ENCODE measurements at regions not wholly inside any gene's neighbourhood (a gene's known extent, or its start where the extent isn't known, plus 50 kb on each side); places are given as distances from the start of the nearest gene placed in this dataset.

- TF ChIP-seq POLR2AphosphoS5 (IDR thresholded peaks at IDR 0.05; ENCODE audit: low read depth, low read length) = no peak
- TF ChIP-seq SIN3A (IDR thresholded peaks at IDR 0.05; ENCODE audit: borderline replicate concordance, insufficient read depth, low read length) = no peak
Measured at GRCh38 chr12:107374161-107374840, 281.0 kb upstream of the CRY1 start.
